ENCODE measurements at regions not wholly inside any gene's neighbourhood (a gene's known extent, or its start where the extent isn't known, plus 50 kb on each side); places are given as distances from the start of the nearest gene placed in this dataset.

GRCh38 chr4:20591571-20591970, 108.7 kb upstream of the PACRGL start:
- TF ChIP-seq CTCF (IDR thresholded peaks at IDR 0.05) (no peak), EZH2 (IDR thresholded peaks at IDR 0.05) (no peak)
